ENCODE measurements at regions not wholly inside any gene's neighbourhood (a gene's known extent, or its start where the extent isn't known, plus 50 kb on each side); places are given as distances from the start of the nearest gene placed in this dataset.
"Not testable (repeated sequence)": the region's sequence is repeated elsewhere in the genome, so short reads cannot be mapped to it uniquely, and the experiment has no call there.

DNA sequence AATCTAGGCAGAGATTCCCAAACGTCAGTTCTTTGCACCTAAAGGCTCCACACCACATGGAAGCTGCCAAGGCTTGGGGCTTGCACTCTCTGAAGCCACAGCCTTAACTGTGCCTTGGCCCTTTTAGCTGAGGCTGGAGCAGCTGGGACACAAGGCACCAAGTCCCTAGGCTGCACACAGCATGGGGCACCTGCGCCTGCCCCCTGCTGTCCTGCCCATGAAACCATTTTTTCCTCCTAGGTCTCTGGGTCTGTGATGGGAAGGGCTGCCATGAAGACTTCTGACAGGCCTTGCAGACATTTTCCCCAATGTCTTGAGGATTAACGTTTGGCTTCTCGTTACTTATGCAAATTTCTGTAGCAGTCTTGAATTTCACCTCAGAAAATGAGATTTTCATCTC, 241.5 kb downstream of the OSR1 start:
- FAIRE-seq, result no peak

DNA sequence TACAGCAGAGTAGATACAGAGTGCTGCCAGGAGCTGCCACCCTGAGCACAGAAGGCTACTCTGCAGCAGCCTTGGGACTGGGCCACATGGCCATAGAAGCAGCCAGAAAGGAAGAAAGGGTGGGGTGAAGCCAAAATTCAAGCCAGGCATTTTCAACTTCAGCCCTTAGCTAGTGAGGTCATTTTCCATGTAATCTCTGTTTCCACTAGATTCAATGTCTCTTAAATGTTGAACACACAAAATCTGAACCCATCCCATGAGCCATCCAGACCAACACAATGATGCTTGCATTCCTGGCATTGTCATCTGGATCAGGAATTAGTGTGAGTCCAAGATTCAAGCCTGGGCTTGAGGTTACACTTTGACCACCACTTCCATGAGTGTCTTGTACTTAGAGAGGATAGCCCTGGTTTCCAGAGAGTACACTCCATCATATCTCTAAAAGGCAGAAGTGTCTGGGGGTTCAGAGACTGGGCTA, 243.6 kb downstream of the OSR1 start:
- DNase-seq (ENCODE audit: extremely low spot score, insufficient read length, low read depth) (no peak), FAIRE-seq (no peak)

More for the DNA sequence above, 241.5 kb downstream of the OSR1 start:
- DNase-seq (ENCODE audit: extremely low spot score, insufficient read length, low read depth), result no peak

DNA sequence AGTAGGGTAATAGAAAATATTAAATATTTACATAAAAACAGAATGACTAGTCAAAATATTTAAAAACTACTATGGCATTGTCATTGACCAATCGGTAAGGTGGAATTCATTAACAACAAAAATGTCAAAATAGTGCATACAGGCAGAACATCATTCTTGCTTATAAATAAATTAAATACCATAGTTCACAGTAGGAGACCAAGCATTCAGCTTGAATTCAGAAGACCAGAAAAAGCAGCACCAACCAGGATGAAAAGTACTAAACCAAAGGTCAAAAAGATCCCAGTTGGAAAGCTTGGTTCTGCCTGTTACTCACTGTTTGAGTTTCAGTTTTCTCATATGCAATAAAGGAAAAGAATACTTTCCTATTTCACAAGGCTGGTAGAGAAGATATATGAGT, 244.3 kb downstream of the OSR1 start:
- DNase-seq (ENCODE audit: extremely low spot score, insufficient read length, low read depth), result no peak
- FAIRE-seq, result no peak

DNA sequence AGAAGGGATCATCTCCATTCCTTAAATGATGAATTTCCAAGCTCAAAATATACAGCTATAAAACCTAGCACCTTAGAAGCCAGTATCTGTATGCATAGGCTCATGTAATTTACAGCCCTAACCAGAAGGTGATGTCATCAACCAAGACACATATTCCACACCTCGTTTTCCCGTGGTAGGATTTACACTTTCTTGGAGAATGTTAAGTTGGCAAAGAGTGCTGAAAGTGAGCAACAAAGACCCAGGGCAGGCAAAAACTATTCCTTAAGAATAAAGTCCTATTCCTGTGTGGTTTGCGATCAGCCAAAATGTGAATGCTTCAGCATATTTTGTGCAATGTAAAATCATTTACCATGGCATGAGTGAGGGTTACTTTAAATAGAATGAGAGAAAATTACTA, 247.1 kb downstream of the OSR1 start:
- FAIRE-seq (no peak), DNase-seq (ENCODE audit: extremely low spot score, insufficient read length, low read depth) (no peak)

DNA sequence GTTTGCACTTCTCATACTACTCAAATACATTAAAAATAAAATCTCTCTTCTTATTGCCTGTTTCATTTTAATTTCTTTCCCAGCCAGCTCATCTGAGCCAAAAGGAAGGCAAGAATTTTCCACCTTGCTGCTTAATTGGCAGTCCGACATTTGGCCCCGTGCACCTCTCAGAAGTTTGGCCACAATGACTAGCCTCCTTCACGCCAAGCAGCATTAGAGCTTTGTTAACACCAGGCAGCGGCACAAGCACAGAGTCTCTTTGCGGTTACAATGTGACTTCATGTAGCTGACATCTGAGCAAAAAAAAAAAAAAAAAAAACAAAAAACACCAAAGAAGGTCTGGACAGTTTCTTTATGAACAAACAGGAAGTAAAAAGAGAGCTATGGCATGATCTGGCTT, 248.9 kb downstream of the OSR1 start:
- DNase-seq (ENCODE audit: extremely low spot score, insufficient read length, low read depth) (no peak), FAIRE-seq (no peak)

DNA sequence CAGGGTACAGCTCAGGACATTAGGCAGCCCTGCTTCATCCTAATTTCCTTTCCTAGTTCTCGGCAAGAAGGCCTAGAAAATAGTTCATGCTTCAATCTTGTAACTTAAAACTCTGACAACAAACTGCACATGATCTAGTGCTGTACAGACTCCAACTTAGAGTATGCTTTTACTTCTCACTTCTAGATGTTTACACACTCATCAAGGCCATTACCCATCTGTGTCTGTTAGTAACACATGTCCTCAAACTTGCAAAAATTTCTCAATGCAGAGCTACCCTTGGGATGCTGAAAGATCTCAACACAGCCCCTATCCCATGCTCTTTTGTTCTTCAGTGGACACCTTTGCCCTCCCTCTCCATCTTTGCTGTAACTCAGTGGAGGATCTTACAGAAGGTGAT, 252.0 kb downstream of the OSR1 start:
- FAIRE-seq, result no peak
- DNase-seq (ENCODE audit: extremely low spot score, insufficient read length, low read depth), result no peak

DNA sequence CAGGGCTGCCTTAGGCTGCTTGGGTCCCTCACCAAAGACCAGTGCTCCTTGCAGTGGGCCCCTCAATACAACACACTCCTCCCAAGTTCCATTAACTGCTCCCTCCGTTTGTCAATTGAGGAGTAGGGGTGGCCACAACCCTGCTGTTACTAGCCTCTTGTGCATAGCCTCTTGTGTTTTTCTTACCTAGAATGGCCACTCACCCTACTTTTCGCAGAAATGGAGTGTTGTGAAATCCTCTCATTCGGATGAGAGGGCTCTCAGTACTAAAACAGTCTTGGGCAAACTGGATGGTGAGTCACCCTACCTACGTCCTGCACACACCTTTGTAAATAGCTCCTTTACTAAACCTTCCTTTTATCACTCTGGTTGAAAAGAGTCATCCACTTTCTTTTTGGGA, 253.9 kb downstream of the OSR1 start:
- FAIRE-seq (no peak), DNase-seq (ENCODE audit: extremely low spot score, insufficient read length, low read depth) (no peak)

DNA sequence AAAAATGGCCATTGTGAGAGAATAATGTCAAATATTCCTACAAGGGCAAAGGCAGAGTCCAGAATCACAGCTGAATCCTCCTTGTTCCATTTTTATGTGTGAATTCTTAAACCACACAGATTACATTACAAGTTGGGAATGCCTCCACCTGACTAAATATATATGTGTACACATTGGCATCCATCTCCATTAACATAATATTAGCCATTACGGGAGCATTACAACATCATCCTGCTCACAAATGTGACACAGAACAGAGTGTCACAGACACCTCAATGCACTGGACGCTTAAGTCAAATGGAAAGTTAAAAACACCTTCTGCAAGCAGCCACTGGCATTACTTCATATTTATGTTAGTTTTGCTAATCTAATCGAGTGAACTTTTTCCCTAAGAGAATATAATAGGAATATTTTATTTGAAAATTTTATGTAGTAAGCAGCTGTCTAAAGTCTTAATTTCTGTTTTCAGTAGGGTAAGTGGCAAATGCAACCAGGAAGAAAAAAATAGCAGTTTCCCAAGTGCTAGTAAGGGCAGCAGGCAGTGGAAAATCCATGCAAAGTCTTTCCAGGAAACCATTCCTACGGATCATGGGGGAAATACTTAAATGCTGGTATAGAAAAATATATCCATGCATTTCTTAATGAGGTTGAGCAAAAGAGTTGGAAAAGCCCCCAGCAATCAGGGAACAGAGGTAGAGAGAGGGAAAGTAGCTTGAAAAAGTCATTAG, 255.6 kb downstream of the OSR1 start:
- no peak for FAIRE-seq
- no peak for DNase-seq (ENCODE audit: extremely low spot score, insufficient read length, low read depth)

DNA sequence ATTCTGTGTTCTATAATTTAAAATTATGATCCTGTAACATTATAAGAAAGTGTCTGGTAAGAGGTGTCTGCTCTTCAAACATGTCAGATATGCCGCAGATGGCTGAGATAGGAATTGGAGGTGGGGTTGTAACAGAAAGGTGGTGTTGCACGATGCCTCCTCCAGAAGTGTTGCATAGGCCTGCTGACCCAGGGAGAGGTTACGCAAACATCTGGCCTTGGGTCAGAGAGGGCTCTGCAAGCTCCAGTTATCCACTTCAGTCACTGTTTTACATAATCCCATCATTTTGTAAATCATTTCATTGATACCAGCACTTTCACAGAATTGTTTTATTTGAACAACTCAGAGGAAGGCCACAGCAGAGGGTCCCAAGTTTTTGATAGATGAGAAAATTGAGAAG, 256.5 kb downstream of the OSR1 start:
- no peak for FAIRE-seq
- DNase-seq (ENCODE audit: extremely low spot score, insufficient read length, low read depth), result no peak

DNA sequence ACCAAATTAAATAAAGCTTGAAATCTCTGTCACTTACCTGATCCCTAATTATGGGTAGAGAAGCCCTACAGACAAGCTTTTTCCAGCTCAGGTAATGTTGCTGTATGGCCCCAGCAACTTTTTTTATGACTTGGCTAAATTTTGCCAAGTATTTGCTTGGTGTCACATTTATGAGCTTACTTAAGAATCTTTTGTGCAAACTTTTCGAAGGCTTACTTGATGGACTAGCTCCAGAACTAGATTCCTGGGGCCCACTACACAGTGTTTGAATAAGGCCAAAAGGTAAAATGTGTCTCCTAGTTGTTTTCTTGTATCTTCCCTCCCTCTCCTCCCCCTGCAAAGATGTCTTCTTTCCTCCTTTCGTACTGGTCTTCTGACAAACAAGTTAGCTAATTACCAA, 257.9 kb downstream of the OSR1 start:
- FAIRE-seq (no peak), DNase-seq (ENCODE audit: extremely low spot score, insufficient read length, low read depth) (no peak)

DNA sequence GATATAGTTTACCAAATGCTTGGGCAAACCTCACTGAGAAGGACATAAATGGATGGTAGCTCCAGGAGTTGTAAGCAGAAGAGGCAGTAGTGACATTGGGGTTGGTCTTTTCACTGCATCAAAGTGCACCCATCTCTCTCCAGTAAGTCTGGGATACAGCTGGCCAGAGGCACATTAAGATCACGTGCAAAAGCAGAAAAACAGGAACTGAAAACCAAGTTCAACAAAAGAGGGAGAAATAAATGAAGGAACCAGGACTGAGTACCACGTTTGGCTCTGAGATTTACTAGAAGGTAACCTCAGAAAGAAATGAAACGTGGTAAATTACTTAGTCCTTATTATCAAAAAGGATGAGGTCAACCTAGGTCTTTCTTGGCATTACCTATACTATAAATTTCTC, 259.2 kb downstream of the OSR1 start:
- FAIRE-seq, result no peak
- DNase-seq (ENCODE audit: extremely low spot score, insufficient read length, low read depth), result no peak

DNA sequence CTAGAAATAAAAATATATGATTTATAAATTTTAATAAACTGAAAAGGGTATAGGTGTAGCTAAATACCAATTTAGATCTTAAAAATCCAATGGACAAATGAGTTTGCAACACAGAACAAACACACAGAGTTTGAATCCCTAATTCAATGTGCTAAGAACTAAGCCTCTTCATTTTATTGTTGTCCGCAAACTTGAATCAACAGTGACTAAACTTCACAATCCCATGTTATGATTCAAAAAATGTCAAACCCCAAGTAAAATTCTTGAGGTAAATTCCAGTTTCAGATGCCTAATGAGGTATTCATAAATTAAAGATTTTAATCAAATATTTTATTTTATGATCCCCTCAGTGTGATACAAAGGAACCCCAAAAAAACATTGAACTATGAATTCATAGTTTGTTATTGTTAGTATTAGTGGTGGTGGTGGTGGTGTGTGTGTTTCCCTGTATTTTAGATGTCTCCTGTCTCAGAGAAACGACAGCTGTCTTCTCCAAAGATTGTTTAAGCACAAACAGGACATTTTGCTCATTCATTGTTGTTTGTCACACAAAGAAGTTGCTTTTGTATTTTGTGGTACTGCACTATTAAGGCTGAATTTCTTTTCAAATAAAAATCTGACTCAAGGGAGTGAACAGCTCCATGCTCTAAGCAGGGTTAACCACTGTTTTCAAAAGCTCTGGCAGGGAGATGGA, 259.8 kb downstream of the OSR1 start:
- FAIRE-seq (no peak), DNase-seq (ENCODE audit: extremely low spot score, insufficient read length, low read depth) (no peak)

DNA sequence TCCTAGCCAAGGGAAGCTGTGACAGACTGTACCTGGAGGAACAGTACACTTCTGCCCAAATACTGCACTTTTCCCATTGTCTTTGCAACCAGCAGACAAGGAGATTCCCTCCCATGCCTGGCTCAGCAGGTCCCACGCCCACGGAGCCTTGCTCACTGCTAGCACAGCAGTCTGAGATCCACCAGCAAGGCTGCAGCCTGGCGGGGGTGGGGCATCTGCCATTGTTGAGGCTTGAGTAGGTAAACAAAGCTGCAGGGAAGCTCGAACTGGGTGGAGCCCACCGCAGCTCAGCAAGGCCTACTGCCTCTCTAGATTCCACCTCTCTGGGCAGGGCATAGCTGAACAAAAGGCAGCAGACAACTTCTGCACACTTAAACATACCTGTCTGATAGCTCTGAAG, 268.9 kb downstream of the OSR1 start:
- not testable (repeated sequence) for FAIRE-seq; DNase-seq (ENCODE audit: extremely low spot score, insufficient read length, low read depth)

DNA sequence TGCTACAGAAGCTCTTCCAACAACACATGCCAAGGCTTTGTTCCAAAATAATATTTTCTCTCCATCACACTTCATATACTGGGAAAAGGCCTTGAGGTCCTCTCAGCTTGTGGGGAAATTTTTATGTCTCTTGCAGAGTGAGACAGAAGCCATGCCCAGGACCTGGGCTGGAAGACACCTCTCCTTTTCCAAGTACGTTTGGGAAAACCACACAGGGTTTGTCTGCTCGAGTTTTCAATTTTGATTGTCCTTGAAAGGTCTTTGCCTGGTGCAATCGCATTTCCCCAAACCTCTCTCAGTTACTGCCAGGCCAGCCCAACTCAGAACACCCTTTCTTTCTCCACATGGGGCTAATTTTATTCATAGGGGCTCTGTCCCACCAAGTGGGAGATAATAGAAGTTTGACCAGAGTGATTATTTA, 272.2 kb downstream of the OSR1 start:
- DNase-seq (ENCODE audit: extremely low spot score, insufficient read length, low read depth) (no peak), FAIRE-seq (no peak)

DNA sequence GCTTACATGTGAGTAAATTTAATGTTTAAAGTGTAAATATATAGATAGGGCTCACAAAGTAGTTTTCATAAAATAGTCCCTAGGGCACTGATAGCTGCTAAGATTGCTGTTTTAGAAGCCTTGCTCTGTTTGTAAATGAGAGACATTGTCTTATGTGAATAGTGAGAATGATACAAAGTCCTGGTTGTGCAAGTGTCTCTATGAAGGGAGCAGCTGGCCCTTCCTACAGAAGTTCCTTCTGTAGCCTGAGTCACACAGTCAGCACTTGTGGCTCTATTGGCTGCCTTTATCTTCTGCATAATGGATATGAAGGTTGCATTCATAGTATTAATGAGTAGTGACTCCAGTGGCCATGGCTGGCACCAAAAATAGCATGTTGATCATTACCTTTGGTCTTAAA, 279.7 kb downstream of the OSR1 start:
- DNase-seq (ENCODE audit: extremely low spot score, insufficient read length, low read depth) (no peak), FAIRE-seq (no peak)

DNA sequence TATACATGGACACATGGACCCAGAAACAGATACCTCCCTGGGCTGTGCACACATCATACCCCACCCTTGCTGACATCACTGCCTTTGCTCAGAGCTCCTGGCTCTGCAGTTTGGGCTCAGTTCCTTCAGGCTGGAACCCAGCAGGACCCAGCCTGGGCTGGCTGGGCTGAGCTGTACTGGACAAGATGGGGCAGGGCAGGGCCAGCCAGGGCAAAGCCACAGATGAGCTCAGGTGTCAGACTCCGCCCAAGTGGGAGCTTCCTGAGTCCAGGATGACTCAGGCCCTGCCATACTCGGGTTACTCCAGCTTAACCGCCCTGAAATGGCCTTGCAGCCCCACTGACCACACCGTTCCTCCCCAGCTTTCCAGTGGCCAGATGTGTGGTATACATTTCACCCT, 284.9 kb downstream of the OSR1 start:
- DNase-seq (ENCODE audit: extremely low spot score, insufficient read length, low read depth) (no peak), FAIRE-seq (no peak)

DNA sequence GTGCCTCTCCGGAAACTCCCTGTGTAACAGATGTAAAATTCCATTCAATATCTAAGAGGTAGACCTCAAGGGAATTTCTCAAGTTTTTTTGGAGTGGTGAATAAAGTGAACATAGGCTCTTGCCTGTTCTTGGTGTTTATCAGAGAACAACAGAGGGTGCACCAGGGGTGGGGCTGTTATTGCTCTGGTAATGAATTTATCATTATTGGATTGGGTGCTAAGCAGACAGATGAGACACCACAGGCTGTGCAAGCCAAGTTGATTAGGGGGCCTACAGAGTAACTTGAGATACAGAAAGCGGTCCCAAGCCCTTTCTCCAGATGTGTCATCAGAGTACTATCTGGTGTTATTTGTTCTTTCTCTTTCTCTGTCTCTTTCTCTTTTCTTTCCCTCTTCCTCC, 286.3 kb downstream of the OSR1 start:
- no peak for DNase-seq (ENCODE audit: extremely low spot score, insufficient read length, low read depth)
- FAIRE-seq, result no peak

DNA sequence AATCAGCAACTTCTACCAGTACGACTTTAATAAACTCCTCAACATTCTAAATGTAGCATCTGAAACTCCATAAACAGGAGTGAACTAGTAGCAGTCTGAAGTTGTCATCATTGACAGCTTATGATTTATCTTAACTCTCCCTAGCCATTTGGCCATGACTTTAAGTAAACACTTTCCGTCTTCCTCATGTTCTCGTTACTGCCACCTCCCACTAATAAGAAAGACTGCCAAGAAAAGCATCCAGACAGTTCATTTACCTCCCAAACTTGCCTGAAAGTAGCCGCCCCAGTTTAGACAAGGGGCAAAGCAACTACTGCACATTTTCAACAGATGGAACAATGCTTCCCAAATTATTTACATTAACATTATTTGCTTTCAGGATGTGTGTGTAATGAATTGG, 287.5 kb downstream of the OSR1 start:
- FAIRE-seq (no peak), DNase-seq (ENCODE audit: extremely low spot score, insufficient read length, low read depth) (no peak)

DNA sequence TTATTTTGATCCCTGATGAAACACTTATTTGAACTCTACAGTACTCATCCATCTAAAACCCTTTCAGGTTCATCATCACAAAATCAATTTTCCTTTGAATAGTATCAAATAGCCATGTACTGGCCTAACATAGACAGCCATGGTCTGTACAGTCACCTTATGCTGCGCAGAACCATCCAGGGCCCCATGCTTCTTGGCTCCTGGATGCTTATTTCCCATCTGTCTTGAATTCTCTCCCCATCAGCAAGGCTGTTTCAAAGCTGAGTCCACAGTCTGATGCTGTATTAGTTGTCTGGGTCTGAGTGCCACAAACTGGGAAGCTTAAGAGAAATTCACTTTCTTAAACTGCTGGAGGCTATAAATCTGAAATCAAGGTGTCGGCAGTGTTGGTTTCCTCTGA, 290.2 kb downstream of the OSR1 start:
- no peak for DNase-seq (ENCODE audit: extremely low spot score, insufficient read length, low read depth)

DNA sequence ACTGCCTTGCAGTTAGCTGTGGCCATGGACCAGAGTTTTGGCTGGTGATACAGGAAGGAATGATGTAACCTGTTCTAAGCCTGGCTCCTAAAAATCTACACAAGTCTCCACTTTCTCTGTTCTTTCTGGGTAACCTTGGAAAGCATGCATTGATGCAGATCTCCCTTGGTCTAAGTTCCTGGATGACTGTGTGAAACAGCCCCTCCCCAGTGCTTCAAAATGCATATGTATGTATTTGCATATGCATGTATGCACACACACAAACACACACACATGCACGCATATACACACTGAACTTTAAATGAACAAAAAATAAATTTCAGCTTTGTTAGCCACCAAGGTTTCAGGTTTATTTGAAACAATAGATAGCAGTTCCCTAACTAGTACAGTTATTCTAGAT, 296.1 kb downstream of the OSR1 start:
- no peak for FAIRE-seq
- no peak for DNase-seq (ENCODE audit: extremely low spot score, insufficient read length, low read depth)

More for the DNA sequence above, 290.2 kb downstream of the OSR1 start:
- FAIRE-seq, result no peak

DNA sequence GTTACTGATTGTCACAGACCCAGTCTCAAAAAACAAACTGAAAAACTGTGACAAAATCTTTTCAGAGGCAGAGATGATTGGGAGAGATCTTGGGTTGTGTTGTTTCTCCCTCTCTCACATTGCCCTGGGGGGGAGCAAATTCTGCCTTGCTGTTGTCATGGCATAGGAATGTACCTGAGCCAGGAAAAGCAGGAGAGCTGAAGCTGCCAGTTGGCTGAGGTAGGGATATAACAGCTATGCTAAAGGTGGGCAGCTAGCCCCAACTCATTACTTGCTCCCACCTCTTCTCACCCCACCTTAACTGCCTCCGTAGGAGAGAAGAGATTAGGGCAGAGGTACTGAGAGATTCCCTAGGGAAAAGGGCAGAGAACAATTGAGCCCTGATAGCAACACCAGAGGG, 299.3 kb downstream of the OSR1 start:
- FAIRE-seq, result no peak
- no peak for DNase-seq (ENCODE audit: extremely low spot score, insufficient read length, low read depth)

All from GM18507 (cell line).